IMR-90 (cell line): ENCODE measurements at regions not wholly inside any gene's neighbourhood (a gene's known extent, or its start where the extent isn't known, plus 50 kb on each side); places are given as distances from the start of the nearest gene placed in this dataset.

Experiments
- ATAC-seq: fragments of 200-7000 bp; cut with Tn5 transposase; 2 replicates; pipeline ENCODE4 v1.9.1; 2020; ENCODE audit warnings: low read depth, mild to moderate bottlenecking, moderate library complexity
- BruUV-seq: library from RNA; stranded (reverse); fragments of 400-500 nt; replicated peaks from 2 replicates; lab custom pipeline; 2021; lab: Mats Ljungman, UMichigan
- CTCF ChIA-PET: fragments of 300-600 bp; formaldehyde crosslinking; extraction: SDS; loops from one replicate; lab custom pipeline; 2021; ENCODE audit warnings: antibody characterized with exemption; lab: Yijun Ruan, JAX
- POLR2A ChIA-PET: fragments of 300-600 bp; sonication (Branson Sonifier 250); formaldehyde crosslinking; loops from one replicate; lab custom pipeline; 2022; ENCODE audit warnings: antibody characterized with exemption; ENCODE audit not compliant: unreplicated experiment; lab: Charles Lee
- DNase-seq: peaks from one replicate; pipeline ENCODE4 v3.0.0; 2013
- H2AFZ ChIP-seq: replicated peaks from 2 replicates; pipeline ENCODE3; 2013; ENCODE audit warnings: low read length, mild to moderate bottlenecking; ENCODE audit not compliant: poor library complexity
- H2AK5ac ChIP-seq: 2 replicates; pipeline ENCODE4 v1.6.1; 2013; ENCODE audit warnings: low read depth, low read length, inconsistent platforms
- H2AK9ac ChIP-seq: replicated peaks from 2 replicates; pipeline ENCODE3; 2013; ENCODE audit warnings: mild to moderate bottlenecking, low read depth, low read length, moderate library complexity; ENCODE audit not compliant: poor library complexity
- H2BK120ac ChIP-seq: 2 replicates; pipeline ENCODE4 v1.6.1; 2013; ENCODE audit warnings: low read depth, low read length, inconsistent platforms
- H2BK15ac ChIP-seq: 3 replicates; pipeline ENCODE4 v1.6.1; 2013; ENCODE audit warnings: low read depth, low read length, inconsistent platforms
- H2BK20ac ChIP-seq: 2 replicates; pipeline ENCODE4 v1.6.1; 2013; ENCODE audit warnings: low read depth, mild to moderate bottlenecking, inconsistent platforms, low read length, moderate library complexity
- H2BK5ac ChIP-seq: 2 replicates; pipeline ENCODE4 v1.6.1; 2013; ENCODE audit warnings: mild to moderate bottlenecking, low read depth, low read length, inconsistent platforms; ENCODE audit not compliant: poor library complexity, severe bottlenecking
- H3K14ac ChIP-seq: replicated peaks from 2 replicates; pipeline ENCODE4 v1.6.1; 2013; ENCODE audit warnings: low read depth, low read length, inconsistent platforms
- H3K18ac ChIP-seq: 2 replicates; pipeline ENCODE4 v1.6.1; 2013; ENCODE audit warnings: low read depth, low read length, control low read depth
- H3K23ac ChIP-seq: 2 replicates; pipeline ENCODE4 v1.6.1; 2013; ENCODE audit warnings: low read depth, low read length, inconsistent platforms
- H3K27ac ChIP-seq: 2 replicates; pipeline ENCODE4 v1.5.1; 2013; ENCODE audit warnings: mild to moderate bottlenecking, control low read depth, low read length; ENCODE audit not compliant: insufficient read depth
- H3K27me3 ChIP-seq: 2 replicates; pipeline ENCODE4 v1.6.1; 2013; ENCODE audit warnings: low read length; ENCODE audit not compliant: control insufficient read depth, insufficient read depth
- H3K36me3 ChIP-seq: 2 replicates; pipeline ENCODE4 v1.6.1; 2013; ENCODE audit warnings: low read length, mixed read lengths; ENCODE audit not compliant: control insufficient read depth, insufficient read depth
- H3K4ac ChIP-seq: 2 replicates; pipeline ENCODE4 v1.6.1; 2013; ENCODE audit warnings: low read depth, low read length, inconsistent platforms
- H3K4me1 ChIP-seq: 2 replicates; pipeline ENCODE4 v1.6.1; 2013; ENCODE audit warnings: low read length, mixed read lengths; ENCODE audit not compliant: control insufficient read depth, insufficient read depth
- H3K4me2 ChIP-seq: 2 replicates; pipeline ENCODE4 v1.6.1; 2013; ENCODE audit warnings: low read depth, mild to moderate bottlenecking, control low read depth, low read length, moderate library complexity
- H3K4me3 ChIP-seq: 2 replicates; pipeline ENCODE4 v1.5.1; 2013; ENCODE audit warnings: low read depth, mild to moderate bottlenecking, control low read depth, low read length, moderate library complexity; ENCODE audit not compliant: insufficient read depth
- H3K56ac ChIP-seq: 2 replicates; pipeline ENCODE4 v1.6.1; 2013; ENCODE audit warnings: low read length, inconsistent platforms; ENCODE audit not compliant: insufficient read depth; ENCODE audit errors: extremely low read depth
- H3K79me1 ChIP-seq, 2 experiments: 2 replicates each; pipeline ENCODE4 v1.6.1; 2013; ENCODE audit warnings: low read length in 2 of 2, inconsistent platforms in 1 of 2, low read depth in 1 of 2
- H3K9ac ChIP-seq: 2 replicates; pipeline ENCODE4 v1.6.1; 2013; ENCODE audit warnings: low read depth, low read length, control low read depth
- H3K9me1 ChIP-seq: 2 replicates; pipeline ENCODE4 v1.6.1; 2013; ENCODE audit warnings: low read length, inconsistent platforms; ENCODE audit not compliant: insufficient read depth
- H3K9me3 ChIP-seq: 2 replicates; pipeline ENCODE4 v1.6.1; 2013; ENCODE audit warnings: low read length; ENCODE audit not compliant: control insufficient read depth, insufficient read depth
- H4K20me1 ChIP-seq: 2 replicates; pipeline ENCODE4 v1.6.1; 2013; ENCODE audit warnings: low read length, inconsistent platforms; ENCODE audit not compliant: insufficient read depth
- H4K5ac ChIP-seq: 2 replicates; pipeline ENCODE4 v1.6.1; 2013; ENCODE audit warnings: mild to moderate bottlenecking, low read depth, low read length, control low read depth
- H4K8ac ChIP-seq, 2 experiments: 2 replicates each; pipeline ENCODE4 v1.6.1; 2013; ENCODE audit warnings: low read depth in 2 of 2, low read length in 2 of 2, control low read depth in 1 of 2, inconsistent platforms in 1 of 2
- H4K91ac ChIP-seq: 2 replicates; pipeline ENCODE4 v1.6.1; 2013; ENCODE audit warnings: low read depth, low read length, inconsistent platforms; ENCODE audit not compliant: insufficient read depth
- CEBPB ChIP-seq: IDR thresholded peaks from 2 replicates; pipeline ENCODE4 v1.6.1; 2012; ENCODE audit warnings: low read depth, low read length, improper control_type of control experiment
- CTCF ChIP-seq: conservative IDR thresholded peaks from 2 replicates; pipeline ENCODE4 v1.5.1; 2012; ENCODE audit warnings: mild to moderate bottlenecking, low read depth, low read length, improper control_type of control experiment
- FOS ChIP-seq: fragments of 150-350 bp; IDR thresholded peaks from 2 replicates; pipeline ENCODE4 v1.6.1; 2016; ENCODE audit warnings: low read depth, low read length
- MAZ ChIP-seq: IDR thresholded peaks from 2 replicates; pipeline ENCODE4 v1.6.1; 2012; ENCODE audit warnings: low read depth, mild to moderate bottlenecking, low read length, improper control_type of control experiment, moderate library complexity, borderline replicate concordance
- MXI1 ChIP-seq: IDR thresholded peaks from 2 replicates; pipeline ENCODE4 v1.6.1; 2012; ENCODE audit warnings: low read depth, mild to moderate bottlenecking, low read length, moderate library complexity, borderline replicate concordance
- NFE2L2 ChIP-seq: fragments of 150-350 bp; IDR thresholded peaks from 2 replicates; pipeline ENCODE4 v1.6.1; 2016; ENCODE audit warnings: low read depth, mild to moderate bottlenecking, low read length
- RAD21 ChIP-seq: IDR thresholded peaks from 2 replicates; pipeline ENCODE4 v1.6.1; 2012; ENCODE audit warnings: low read length, improper control_type of control experiment
- RFX5 ChIP-seq: IDR thresholded peaks from 2 replicates; pipeline ENCODE4 v1.8.0; 2012; ENCODE audit warnings: low read depth, mild to moderate bottlenecking, low read length, moderate library complexity
- SMC3 ChIP-seq: fragments of 150-350 bp; IDR thresholded peaks from 2 replicates; pipeline ENCODE4 v1.6.1; 2016; ENCODE audit warnings: low read depth, mild to moderate bottlenecking, antibody characterized with exemption, low read length, moderate library complexity
- WGBS, 2 experiments: methylation state at CpG; one replicate each; pipeline versions ENCODE4 v1.1.5 to v1.1.7; 2013; ENCODE audit warnings: missing lambda C conversion rate in 2 of 2; ENCODE audit not compliant: insufficient read length in 1 of 2; ENCODE audit errors: extremely low coverage in 2 of 2; 5-methylcytosine and 5-hydroxymethylcytosine counted together
- dilution Hi-C: fragments of 300-500 bp; cut with HindIII; formaldehyde crosslinking; loops from one replicate; pipeline ENCODE4 v1.14.3; 2018; ENCODE audit warnings: low sequenced_read_pairs; ENCODE audit not compliant: unreplicated experiment
- in situ Hi-C: fragments of 300-500 bp; cut with MboI; formaldehyde crosslinking; loops from 3 replicates; pipeline ENCODE4 v1.14.3; 2019; ENCODE audit warnings: low sequenced_read_pairs, inconsistent platforms, mixed read lengths
- intact Hi-C: fragments of 100-400 bp; cut with micrococcal nuclease; formaldehyde crosslinking; loops from 2 replicates; pipeline ENCODE4 v1.10.0; 2022
- TF ChIP-seq, protein P1 (sequence below): fragments of 150-350 bp; IDR thresholded peaks from 2 replicates; pipeline ENCODE4 v1.6.1; 2017; ENCODE audit warnings: mild to moderate bottlenecking, antibody characterized with exemption, low read length, low read depth

DNA sequence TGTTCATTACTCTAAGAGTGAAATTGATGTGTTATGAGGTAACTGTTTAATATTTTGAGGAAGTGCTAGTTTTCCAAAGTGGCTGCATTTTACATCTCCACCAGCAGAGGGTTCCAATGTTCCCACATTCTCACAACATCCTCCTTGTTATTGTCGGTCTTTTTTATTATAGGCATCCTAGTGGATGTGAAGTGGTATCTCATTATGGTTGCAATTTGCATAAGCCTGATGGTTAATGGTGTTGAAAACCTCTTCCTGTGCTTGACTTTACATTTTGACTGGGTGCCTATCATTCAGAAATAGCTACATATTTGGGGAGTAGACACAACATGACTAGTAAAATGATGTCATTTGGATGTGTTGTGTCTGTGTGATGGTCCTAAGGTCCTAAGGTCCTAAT is 143.6 kb downstream of the MRPS30 start:
- ChIA-PET POLR2A (no interaction called here), CTCF (interaction anchor here (0.6 kb wide), 1 partner anchor 12 kb away, joined by 5 read pairs; no protein-coding TSS in a partner anchor)
- Histone ChIP-seq H3K23ac (no peak overlapping the region), H2AFZ (no peak overlapping the region), H3K56ac (no peak overlapping the region), H2BK120ac (no peak overlapping the region), H3K27me3 (no peaks in the 10 kb centered on the region), H2BK20ac (no peak overlapping the region), H3K4me1 (no peaks in the 10 kb centered on the region), H4K20me1 (no peaks in the 10 kb centered on the region), H2BK15ac (no peak overlapping the region), H2AK9ac (no peak overlapping the region), H4K91ac (no peak overlapping the region), H3K9me3 (no peaks in the 10 kb centered on the region), H3K4ac (no peak overlapping the region), H3K27ac (no peak overlapping the region), H3K4me2 (no peak overlapping the region), H2AK5ac (no peak overlapping the region), H4K8ac (no peak overlapping the region), H2BK5ac (no peak overlapping the region), H3K14ac (no peak overlapping the region), H3K9ac (no peak overlapping the region), H3K4me3 (no peak overlapping the region), H3K18ac (no peak overlapping the region), H4K5ac (no peak overlapping the region), H3K79me1 (no peaks in the 10 kb centered on the region), H3K36me3 (no peaks in the 10 kb centered on the region), H3K9me1 (no peaks in the 10 kb centered on the region)
- DNase-seq (peak; percentile 15), ATAC-seq (peak; percentile 49; the same call in 1 of the 2 replicates)
- in situ Hi-C loops (no loop called here), dilution Hi-C loops (no loop called here), intact Hi-C loops (loop anchor here (5.0 kb wide), 1 partner anchor 745 kb away; the partner anchor contains the start of gene HCN1)
- no CpG with 5 or more reads among the region's 1 CpG for WGBS, 2 experiments
- BruUV-seq = no TSS peak
- TF ChIP-seq MAZ (no peak), NFE2L2 (no peak), MXI1 (no peak), CEBPB (no peak), CTCF (peak; percentile 59), RFX5 (no peak), SMC3 (peak; percentile 36), RAD21 (peak; percentile 38), FOS (no peak)
- TF ChIP-seq, protein P1, sequence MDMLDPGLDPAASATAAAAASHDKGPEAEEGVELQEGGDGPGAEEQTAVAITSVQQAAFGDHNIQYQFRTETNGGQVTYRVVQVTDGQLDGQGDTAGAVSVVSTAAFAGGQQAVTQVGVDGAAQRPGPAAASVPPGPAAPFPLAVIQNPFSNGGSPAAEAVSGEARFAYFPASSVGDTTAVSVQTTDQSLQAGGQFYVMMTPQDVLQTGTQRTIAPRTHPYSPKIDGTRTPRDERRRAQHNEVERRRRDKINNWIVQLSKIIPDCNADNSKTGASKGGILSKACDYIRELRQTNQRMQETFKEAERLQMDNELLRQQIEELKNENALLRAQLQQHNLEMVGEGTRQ = no peak
